ENCODE measurements at regions not wholly inside any gene's neighbourhood (a gene's known extent, or its start where the extent isn't known, plus 50 kb on each side); places are given as distances from the start of the nearest gene placed in this dataset.

- TF ChIP-seq EZH2 (IDR thresholded peaks at IDR 0.05; ENCODE audit: borderline replicate concordance, low read depth, low read length, poor library complexity, severe bottlenecking) (no peak), CTCF (conservative IDR thresholded peaks at IDR 0.05; ENCODE audit: low read depth, low read length) (no peak)
These were observed 571.6 kb upstream of the GJE1 start for GRCh38 chr6:141561154-141561553.

All from A673 (cell line).